ENCODE measurements at regions not wholly inside any gene's neighbourhood (a gene's known extent, or its start where the extent isn't known, plus 50 kb on each side); places are given as distances from the start of the nearest gene placed in this dataset.

DNA sequence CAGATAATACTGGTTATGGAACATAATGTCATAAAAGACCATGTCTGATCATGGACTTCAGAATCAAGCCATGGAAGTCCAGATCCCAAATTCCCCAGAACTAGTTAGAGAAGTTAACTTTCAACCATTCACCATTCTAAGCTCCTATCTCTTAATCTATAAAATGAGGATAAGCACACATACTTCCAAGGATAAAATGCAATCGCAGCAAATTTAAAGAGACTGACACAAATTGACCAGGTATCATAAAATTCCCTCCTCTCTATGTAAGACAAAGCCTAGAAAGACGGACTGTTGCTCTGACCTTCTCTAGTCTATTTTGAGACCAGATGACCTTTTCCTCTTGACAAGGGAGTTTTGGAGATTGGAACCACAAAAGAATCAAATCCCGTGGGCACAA is 426.7 kb downstream of the PLPP3 start:
- no peak for TF ChIP-seq EP300 (IDR thresholded peaks at IDR 0.05)
- TF ChIP-seq, protein P1, sequence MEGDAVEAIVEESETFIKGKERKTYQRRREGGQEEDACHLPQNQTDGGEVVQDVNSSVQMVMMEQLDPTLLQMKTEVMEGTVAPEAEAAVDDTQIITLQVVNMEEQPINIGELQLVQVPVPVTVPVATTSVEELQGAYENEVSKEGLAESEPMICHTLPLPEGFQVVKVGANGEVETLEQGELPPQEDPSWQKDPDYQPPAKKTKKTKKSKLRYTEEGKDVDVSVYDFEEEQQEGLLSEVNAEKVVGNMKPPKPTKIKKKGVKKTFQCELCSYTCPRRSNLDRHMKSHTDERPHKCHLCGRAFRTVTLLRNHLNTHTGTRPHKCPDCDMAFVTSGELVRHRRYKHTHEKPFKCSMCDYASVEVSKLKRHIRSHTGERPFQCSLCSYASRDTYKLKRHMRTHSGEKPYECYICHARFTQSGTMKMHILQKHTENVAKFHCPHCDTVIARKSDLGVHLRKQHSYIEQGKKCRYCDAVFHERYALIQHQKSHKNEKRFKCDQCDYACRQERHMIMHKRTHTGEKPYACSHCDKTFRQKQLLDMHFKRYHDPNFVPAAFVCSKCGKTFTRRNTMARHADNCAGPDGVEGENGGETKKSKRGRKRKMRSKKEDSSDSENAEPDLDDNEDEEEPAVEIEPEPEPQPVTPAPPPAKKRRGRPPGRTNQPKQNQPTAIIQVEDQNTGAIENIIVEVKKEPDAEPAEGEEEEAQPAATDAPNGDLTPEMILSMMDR (IDR thresholded peaks at IDR 0.05): no peak

Data from ovary (tissue), 3 donors.